GM12878 (cell line): ENCODE measurements at regions not wholly inside any gene's neighbourhood (a gene's known extent, or its start where the extent isn't known, plus 50 kb on each side); places are given as distances from the start of the nearest gene placed in this dataset.
"Not testable (repeated sequence)": the region's sequence is repeated elsewhere in the genome, so short reads cannot be mapped to it uniquely, and the experiment has no call there.

ENCODE experiments used
- ATAC-seq: fragments of 200-7000 bp; cut with Tn5 transposase; 3 replicates; pipeline ENCODE4 v1.9.1; 2020; ENCODE audit warnings: mild to moderate bottlenecking, moderate library complexity
- BruUV-seq: library from RNA; stranded (reverse); fragments of 400-500 nt; replicated peaks from 2 replicates; lab custom pipeline; 2021; lab: Mats Ljungman, UMichigan
- CTCF ChIA-PET: fragments of 300-600 bp; sonication (Branson Sonifier 250); formaldehyde crosslinking; extraction: SDS; loops from one replicate; lab custom pipeline; 2021; ENCODE audit warnings: inconsistent platforms; lab: Yijun Ruan, JAX
- POLR2A ChIA-PET: fragments of 350-600 bp; formaldehyde crosslinking; extraction: SDS; loops from one replicate; lab custom pipeline; 2021; ENCODE audit warnings: inconsistent platforms; lab: Charles Lee
- RAD21 ChIA-PET: fragments of 300-600 bp; sonication (Branson Sonifier 250); formaldehyde crosslinking; loops from one replicate; lab custom pipeline; 2023; ENCODE audit warnings: antibody characterized with exemption; ENCODE audit not compliant: unreplicated experiment; lab: Charles Lee
- SMC1A ChIA-PET: fragments of 300-600 bp; sonication (Branson Sonifier 250); formaldehyde crosslinking; loops from one replicate; lab custom pipeline; 2023; ENCODE audit not compliant: unreplicated experiment, uncharacterized antibody; lab: Charles Lee
- DNase-seq: peaks from one replicate; pipeline ENCODE4 v3.0.0-alpha.2; 2011; ENCODE audit warnings: low read depth, low spot score
- FAIRE-seq: peaks from 3 replicates; lab custom pipeline; 2011; peaks lifted over from hg19 to GRCh38; lab: Jason Lieb, UNC
- H2AFZ ChIP-seq: 2 replicates; pipeline ENCODE4 v1.6.0; 2011; ENCODE audit warnings: low read depth, low read length, control low read depth; ENCODE audit not compliant: control insufficient read depth
- H3K27ac ChIP-seq: 2 replicates; pipeline ENCODE4 v1.5.1; 2011; ENCODE audit warnings: control low read depth; ENCODE audit not compliant: control insufficient read depth, insufficient read depth
- H3K27me3 ChIP-seq, 2 experiments: replicated peaks in 1 of 2; 2 replicates each; pipeline versions ENCODE4 v1.6.0 to v1.6.1; 2011; ENCODE audit warnings: low read length in 1 of 2; ENCODE audit not compliant: control insufficient read depth in 2 of 2, insufficient read depth in 2 of 2
- H3K36me3 ChIP-seq, 2 experiments: 2 replicates each; pipeline ENCODE4 v1.5.1; 2011; ENCODE audit warnings: low read length in 1 of 2; ENCODE audit not compliant: control insufficient read depth in 2 of 2, insufficient read depth in 2 of 2
- H3K4me1 ChIP-seq: 2 replicates; pipeline ENCODE4 v1.6.1; 2011; ENCODE audit warnings: mild to moderate bottlenecking, low read length, moderate library complexity, mixed read lengths; ENCODE audit not compliant: control insufficient read depth, insufficient read depth
- H3K4me2 ChIP-seq: 2 replicates; pipeline ENCODE4 v1.6.0; 2011; ENCODE audit warnings: control low read depth; ENCODE audit not compliant: control insufficient read depth, insufficient read depth
- H3K4me3 ChIP-seq: fragments of 200-600 bp; sonication (generic); 2 replicates; pipeline ENCODE4 v1.5.1; 2016
- H3K79me2 ChIP-seq: 2 replicates; pipeline ENCODE4 v1.6.0; 2011; ENCODE audit warnings: low read length; ENCODE audit not compliant: control insufficient read depth, insufficient read depth
- H3K9ac ChIP-seq: 2 replicates; pipeline ENCODE4 v1.8.0; 2011; ENCODE audit warnings: low read length, control low read depth, mixed read lengths; ENCODE audit not compliant: control insufficient read depth, insufficient read depth
- H3K9me3 ChIP-seq: replicated peaks from 3 replicates; pipeline ENCODE4 v1.5.1; 2011; ENCODE audit warnings: mild to moderate bottlenecking, low read length; ENCODE audit not compliant: control insufficient read depth, insufficient read depth
- H4K20me1 ChIP-seq: 2 replicates; pipeline ENCODE4 v1.6.0; 2011; ENCODE audit not compliant: control insufficient read depth, insufficient read depth
- CREM ChIP-seq: IDR thresholded peaks from 2 replicates; pipeline ENCODE4 v1.6.1; 2014; ENCODE audit warnings: antibody characterized with exemption, low read depth
- JUNB ChIP-seq: IDR thresholded peaks from 2 replicates; pipeline ENCODE4 v1.6.1; 2016; ENCODE audit warnings: antibody characterized with exemption, mild to moderate bottlenecking
- SMAD5 ChIP-seq: IDR thresholded peaks from 2 replicates; pipeline ENCODE4 v1.6.1; 2016; ENCODE audit warnings: antibody characterized with exemption, low read depth
- WGBS: methylation state at CpG from one replicate; pipeline ENCODE4 v1.1.6; 2016; ENCODE audit warnings: low lambda C conversion rate; ENCODE audit not compliant: insufficient replicate concordance, insufficient coverage; ENCODE audit errors: missing lambda C conversion rate; 5-methylcytosine and 5-hydroxymethylcytosine counted together
- in situ Hi-C: fragments of 300-500 bp; cut with MboI; formaldehyde crosslinking; loops from 9 replicates; pipeline ENCODE4 v1.14.3; 2018; ENCODE audit warnings: mixed read lengths
- intact Hi-C: fragments of 100-400 bp; cut with micrococcal nuclease; formaldehyde crosslinking; loops from one replicate; pipeline ENCODE4 v1.14.2; 2022; ENCODE audit not compliant: unreplicated experiment

GRCh38 chr7:3180604-3181003 lies 120.4 kb upstream of the SDK1 start:
- 38% methylated on average over 8 of the region's 8 CpGs for WGBS
- no peak overlapping the region for H3K4me3 ChIP-seq
- DNase-seq (no peak), FAIRE-seq (no peak), ATAC-seq (no peak)
- no peaks in the 10 kb centered on the region for H3K4me1 ChIP-seq
- in situ Hi-C loops, result no loop called here
- no peak overlapping the region for H3K4me2 ChIP-seq
- no peaks in the 10 kb centered on the region for H3K27me3 ChIP-seq
- BruUV-seq, result no TSS peak
- intact Hi-C loops, result no loop called here
- no peaks in the 10 kb centered on the region for H3K36me3 ChIP-seq
- no peaks in the 10 kb centered on the region for H4K20me1 ChIP-seq
- H2AFZ ChIP-seq, result no peak overlapping the region
- ChIA-PET SMC1A (no interaction called here), RAD21 (no interaction called here), POLR2A (no interaction called here), CTCF (no interaction called here)
- no peaks in the 10 kb centered on the region for H3K9me3 ChIP-seq
- no peaks in the 10 kb centered on the region for H3K79me2 ChIP-seq
- no peak for TF ChIP-seq SMAD5
- no peak for TF ChIP-seq JUNB
- TF ChIP-seq CREM, result no peak
- H3K9ac ChIP-seq, result no peak overlapping the region
- no peak overlapping the region for H3K27ac ChIP-seq

GRCh38 chr7:3182055-3182454 lies 119.0 kb upstream of the SDK1 start:
- H3K9ac ChIP-seq, H3K27me3 ChIP-seq, RAD21 ChIA-PET, CTCF ChIA-PET, H3K27ac ChIP-seq, POLR2A ChIA-PET, H4K20me1 ChIP-seq, SMC1A ChIA-PET, H3K4me3 ChIP-seq, H3K4me1 ChIP-seq, in situ Hi-C loops, intact Hi-C loops, DNase-seq, H3K4me2 ChIP-seq, H3K79me2 ChIP-seq, ATAC-seq, FAIRE-seq, BruUV-seq, H3K36me3 ChIP-seq, H2AFZ ChIP-seq, H3K9me3 ChIP-seq: not testable (repeated sequence)
- WGBS, result 14% methylated on average over 4 of the region's 4 CpGs
